ENCODE measurements at regions not wholly inside any gene's neighbourhood (a gene's known extent, or its start where the extent isn't known, plus 50 kb on each side); places are given as distances from the start of the nearest gene placed in this dataset.

DNA sequence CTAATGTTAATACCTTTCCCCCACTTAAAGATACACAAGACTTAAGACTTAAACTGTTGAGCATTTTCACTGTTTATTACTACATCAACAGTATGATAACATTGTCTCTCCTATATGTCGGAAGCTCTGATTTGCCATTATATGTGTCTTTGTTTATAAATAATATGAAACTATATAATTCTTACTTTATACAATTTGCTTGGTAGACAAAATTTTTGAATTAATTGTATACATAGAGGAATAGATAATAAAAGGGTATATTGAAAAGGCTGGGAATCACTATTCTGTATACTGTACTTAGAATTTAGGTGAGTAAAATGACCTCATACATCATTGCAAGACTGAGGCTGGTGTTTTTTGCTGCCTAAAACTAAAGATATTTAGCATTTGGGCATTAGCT lies 82.1 kb upstream of the HDAC9 start:
- DNase-seq (ENCODE audit: low spot score): no peak

DNA sequence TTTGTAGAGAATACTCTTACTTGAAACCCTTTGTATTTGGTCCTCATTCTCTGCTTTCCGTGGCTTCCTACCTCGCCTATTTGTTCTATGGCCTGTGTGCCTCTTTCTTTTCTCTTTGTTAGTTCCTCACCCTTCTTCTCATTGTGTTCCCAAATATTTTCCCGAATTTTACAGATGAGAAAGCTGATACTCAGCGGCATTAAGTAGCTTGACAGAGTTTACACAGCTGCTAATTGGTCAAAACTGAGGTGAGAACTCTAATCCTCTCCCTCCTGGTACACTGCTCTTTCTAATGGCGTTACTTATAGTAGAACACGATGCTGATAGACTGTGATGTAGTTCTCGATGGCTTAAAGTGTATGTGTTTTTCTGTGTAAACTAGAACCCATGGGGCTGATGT lies 80.7 kb upstream of the HDAC9 start:
- DNase-seq (ENCODE audit: low spot score): no peak

DNA sequence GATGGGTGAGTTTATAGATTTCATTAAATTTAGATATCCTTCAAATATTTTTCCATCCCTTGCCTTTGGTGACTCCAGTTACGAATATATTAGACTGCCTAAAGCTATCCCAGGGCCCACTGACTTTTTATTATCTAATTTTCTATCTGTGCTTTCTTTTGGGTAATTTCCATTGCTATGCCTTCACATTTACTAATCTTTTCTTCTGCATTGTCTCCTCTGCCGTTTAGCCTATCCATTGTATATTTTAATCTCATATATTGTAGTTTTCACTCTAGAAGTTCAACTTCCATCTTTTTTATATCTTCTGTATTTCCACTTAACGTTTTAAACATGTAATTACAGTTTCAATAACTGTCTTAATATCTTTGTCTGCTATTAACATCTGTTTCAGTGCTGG lies 78.6 kb upstream of the HDAC9 start:
- no peak for DNase-seq (ENCODE audit: low spot score)

DNA sequence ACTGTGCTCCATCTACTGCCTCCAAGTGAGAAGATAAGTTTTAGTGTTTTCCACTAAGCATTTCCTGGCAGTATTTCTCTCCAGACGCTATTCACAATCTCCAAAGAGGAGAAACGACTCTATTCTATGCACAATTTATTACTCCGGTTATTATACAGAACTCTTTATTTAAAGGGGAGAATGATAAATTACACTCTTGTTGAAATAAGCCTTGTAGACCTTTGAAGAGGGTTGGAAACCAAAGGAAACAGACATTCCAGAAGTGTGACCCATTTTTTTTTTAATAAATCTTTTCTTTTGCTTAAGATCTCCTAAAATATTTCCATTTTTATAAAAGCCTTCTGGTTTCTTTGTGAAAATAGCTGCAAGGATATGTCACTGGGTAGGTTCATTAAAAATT lies 76.1 kb upstream of the HDAC9 start:
- no peak for DNase-seq (ENCODE audit: low spot score)

DNA sequence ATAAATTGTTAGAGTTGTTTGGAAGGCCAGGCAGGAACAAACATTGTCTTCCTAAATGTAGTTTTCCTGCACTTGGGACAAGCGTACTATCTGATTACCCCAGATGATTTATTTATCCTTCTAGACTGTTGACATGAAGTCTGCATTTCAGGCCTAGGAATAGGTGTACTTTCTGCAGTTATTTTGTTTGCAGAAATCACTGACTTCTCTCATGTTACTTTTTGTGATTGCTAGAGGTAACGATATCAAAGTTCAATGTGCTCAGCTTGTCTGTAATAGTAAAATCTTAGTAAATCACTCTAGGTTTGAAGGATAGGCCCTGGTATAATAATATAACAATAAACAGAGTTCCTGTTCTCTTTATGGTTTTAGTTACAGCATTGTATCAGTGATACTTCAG lies 75.4 kb upstream of the HDAC9 start:
- no peak for DNase-seq (ENCODE audit: low spot score)

DNA sequence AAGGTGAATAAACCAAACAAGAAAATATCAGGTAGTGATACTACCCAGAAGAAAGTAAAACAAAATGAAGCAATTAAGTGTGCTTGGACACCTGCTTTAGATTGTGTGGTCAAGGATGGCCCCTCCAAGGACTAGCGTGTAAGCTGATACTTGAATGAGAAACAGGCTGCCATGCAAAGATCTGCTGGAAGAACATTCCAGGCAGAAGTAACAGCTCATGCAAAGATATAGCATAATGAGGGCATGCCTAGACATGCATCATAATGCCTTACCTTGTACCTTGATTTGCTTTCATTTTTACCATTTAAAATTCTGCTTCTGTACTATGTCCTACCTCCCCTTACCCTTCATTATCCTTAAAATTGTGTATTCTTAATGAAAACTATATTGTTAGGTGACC lies 74.8 kb upstream of the HDAC9 start:
- DNase-seq (ENCODE audit: low spot score): no peak

DNA sequence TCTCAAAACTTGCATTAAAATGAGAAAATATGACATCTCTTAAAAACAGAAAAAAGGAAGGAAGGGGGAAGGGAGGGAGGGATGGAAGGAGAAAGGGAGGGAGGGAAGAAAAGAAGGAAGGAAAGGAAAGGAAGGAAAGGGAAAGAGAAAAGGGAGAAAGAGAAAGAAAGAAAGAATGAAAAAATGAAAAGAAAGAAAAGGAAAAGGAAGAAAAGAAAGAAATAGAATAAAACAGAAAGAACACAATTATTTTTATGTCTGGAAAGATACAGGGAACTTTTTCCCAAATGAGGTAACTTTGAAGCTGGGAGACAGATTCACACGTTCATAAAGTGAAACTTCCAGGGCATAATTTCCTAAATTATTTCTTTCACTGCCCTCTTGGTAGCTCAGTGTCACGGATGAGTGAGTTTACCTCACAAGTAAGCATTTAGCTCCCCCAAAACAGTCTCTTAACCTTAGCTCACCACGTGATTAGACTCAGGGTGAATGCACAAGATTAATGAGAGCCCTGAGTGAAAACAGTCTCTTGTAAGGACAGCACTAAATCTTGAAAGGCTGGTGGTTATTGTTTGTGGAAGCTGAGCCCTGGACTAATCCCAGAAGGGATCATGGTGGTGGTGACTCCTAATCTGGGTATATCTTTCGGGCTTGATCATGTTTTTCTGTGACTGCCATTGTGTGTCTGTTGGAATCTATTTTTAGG lies 74.1 kb upstream of the HDAC9 start:
- DNase-seq (ENCODE audit: low spot score): peak; percentile 17

DNA sequence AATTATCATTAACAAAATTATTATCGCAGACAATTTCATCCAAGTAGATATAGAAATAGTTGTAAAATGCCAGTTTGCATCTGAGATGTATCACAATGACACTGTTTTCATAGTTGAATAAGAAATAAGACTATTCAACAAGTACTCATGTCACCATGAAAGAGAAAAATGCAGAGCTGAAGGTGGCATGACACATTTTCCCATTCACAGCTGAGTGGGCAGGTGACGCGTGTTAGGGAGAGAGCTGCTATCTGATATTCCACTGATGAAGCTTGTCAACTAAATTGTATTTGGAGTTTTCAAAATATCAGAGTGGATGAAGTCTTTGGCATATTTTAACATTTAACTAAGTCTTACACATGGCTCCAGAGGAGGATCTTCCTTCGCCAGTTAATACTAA lies 70.3 kb upstream of the HDAC9 start:
- no peak for DNase-seq (ENCODE audit: low spot score)

DNA sequence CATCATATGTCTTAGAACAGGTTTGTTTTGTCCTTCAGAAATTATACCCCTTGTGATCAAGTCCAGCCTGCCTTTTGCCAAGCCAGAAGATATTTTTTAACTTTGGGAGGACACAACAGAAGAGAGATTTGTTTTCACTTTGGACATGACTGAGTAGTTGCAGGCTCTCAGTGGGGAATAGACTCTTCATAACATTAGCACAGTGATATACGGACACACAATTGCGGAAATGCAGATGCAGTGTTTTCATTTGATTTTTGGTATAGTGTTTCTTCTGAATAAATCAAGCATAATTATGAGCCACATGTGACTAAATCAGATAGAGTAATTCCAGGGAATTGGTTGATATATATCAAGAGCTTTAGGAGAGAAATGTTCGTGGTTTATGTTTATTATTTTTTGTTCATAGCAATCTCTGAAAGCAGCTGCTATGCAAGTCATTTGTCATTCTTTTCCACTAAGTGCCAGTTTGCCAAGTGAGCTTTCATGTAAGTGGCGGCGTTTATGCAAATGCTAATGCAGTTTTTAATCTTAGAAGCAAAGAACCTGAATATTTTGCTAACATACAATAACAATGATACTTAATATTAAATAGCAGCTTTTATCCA lies 69.6 kb upstream of the HDAC9 start:
- no peak for DNase-seq (ENCODE audit: low spot score)

DNA sequence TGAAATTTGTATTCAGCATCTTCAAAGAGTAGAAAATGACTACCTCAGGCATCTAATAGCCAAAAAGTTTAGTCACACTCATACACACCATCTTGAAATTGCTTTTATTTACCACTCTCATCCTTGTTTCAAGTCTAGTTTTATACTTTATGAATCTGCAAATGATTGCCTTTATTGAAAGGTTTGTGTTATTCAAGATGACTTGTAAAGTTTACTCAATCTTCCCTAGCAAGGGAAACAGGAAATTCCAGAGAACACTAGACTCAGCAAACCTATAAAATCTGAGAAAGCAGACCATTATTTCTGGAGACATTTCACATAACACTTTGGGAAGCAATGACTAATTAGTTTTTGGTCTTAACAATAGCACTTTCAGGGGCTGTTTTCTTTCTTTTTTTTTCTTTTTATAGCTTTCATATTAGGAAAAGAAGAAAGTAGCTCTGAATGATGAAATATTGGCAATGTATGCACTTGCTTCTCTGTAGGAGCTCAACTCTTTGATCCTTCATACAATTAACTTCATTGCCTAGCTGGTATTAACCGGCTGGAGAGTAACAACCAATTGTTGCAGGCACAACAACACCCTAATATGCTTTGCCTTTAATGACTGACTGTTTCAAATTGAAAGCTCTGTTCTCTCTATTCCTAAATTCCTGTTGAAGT lies 68.9 kb upstream of the HDAC9 start:
- no peak for DNase-seq (ENCODE audit: low spot score)

DNA sequence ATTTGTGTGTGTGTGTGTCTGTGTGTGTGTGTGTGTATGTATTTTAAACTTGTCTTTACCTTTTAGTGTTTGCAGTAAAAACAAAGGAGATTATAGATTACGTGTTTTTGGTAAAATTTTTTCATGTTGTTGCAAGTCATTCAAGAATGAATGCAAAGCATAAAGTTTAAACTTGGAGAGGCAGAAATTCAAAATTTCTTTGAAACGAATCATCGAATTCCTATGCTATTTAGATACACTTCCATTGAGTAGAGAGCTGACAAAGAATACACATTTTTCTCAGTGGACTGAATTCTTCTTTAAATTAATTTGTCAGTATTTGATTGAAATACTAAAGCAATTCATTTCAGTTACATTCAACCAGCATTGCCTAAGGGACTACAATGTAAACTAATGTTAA lies 66.0 kb upstream of the HDAC9 start:
- no peak for DNase-seq (ENCODE audit: low spot score)

DNA sequence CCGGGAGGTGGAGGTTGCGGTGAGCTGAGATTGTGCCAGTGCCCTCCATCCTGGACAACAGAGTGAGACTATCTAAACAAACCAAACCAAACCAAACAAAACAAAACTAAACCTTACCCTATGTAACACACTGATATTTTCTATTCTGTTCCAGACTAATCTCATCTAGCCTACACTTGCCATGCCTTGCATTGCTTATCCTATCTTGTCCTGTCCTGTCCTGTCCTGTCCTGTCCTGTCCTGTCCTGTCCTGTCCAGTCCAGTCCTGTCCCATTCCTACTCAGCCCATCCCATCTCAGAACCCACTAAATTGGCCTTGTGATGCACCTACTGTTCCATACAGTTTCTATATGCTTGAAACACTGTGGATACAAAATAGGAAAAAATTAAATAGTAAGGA lies 64.7 kb upstream of the HDAC9 start:
- DNase-seq (ENCODE audit: low spot score): no peak

DNA sequence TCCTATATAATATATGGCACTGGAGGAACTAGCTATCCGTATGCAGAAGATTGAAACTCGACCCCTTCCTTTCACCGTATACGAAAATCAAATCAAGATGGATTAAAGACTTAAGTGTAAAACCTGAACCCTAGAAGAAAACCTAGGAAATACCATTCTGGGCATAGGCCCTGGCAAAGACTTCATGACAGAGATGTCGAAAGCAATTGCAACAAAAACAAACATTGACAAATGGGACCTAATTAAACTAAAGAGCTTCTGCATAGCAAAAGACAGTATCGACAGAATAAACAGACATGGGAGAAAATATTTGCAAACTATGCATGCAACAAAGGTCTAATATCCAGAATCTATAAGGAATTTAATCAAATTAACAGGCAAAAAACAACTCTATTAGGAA lies 61.4 kb upstream of the HDAC9 start:
- DNase-seq (ENCODE audit: low spot score): no peak

DNA sequence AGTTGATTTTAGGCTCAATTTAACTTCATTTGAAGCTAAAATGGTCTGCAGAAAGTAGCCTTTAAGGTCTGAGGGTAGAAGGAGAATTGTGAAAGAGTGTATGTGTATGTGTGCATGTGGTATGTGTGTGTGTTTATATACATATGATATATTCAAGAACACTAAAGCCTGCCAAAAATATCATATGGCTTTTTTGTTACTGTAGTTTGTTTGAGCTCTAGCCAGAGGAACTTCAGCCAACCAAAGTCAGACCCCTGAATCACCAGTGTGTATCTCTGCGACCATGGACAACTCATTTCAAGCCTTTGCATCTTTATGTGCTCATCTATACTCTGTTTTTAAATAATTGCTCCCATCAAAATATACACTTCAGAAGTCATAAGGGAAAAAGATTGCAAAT lies 58.4 kb upstream of the HDAC9 start:
- no peak for DNase-seq (ENCODE audit: low spot score)

DNA sequence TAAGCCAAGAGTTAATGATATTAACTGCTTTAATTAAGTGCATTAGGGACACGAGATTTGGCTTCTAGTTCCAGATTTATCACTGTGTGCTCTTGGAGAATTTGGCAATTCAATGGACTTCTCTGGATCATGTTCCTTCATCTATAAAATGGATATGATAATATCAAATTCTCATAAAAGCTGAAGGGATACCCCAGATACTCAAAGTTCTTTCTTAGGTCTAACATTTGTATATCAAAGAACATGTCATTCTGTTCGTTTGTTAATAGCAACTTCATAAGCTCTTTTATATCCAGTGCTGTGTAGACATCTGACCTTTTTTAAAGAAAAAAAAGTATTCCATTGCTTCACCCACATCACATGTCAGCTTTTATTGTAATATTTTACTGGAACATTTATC lies 54.6 kb upstream of the HDAC9 start:
- no peak for DNase-seq (ENCODE audit: low spot score)

DNA sequence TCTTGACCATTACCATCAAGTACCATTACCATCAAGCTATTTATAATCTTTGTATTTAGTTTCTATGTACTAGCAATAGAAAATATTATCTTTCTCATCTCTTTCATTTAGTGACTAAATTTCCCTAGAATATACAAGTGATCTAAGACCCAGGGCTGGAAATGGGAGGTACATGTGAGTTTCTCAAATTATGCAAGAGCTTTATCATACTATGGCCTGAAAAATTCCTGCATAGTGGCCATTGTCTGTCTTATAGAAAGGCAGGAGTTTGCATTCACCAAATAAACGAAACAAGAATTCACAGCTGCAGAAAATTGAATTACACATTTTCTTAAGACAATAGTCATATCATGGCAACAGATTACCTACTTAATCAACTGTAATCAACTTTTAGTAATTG lies 50.7 kb upstream of the HDAC9 start:
- DNase-seq (ENCODE audit: low spot score): no peak

DNA sequence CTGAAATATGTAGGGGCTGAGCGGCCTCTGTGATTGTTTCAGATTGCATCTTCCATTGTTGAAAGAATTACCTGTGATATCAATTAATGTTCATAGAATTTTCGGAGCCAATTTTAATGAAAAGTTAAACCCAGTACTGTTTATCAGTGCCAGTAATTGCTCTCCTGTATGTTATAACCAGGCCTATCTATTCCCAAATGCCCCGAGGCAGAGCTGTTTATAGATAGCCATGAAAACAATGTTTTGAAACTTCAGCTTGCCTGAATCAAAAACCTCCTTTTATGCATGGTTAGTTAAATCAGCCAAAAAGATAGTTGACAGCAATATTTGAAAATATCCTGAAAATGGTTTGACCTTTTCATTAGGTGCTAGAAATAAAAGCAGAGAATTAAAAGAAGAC lies 50.1 kb upstream of the HDAC9 start:
- DNase-seq (ENCODE audit: low spot score): no peak

Measured in D341Med (cell line).